ENCODE measurements at regions not wholly inside any gene's neighbourhood (a gene's known extent, or its start where the extent isn't known, plus 50 kb on each side); places are given as distances from the start of the nearest gene placed in this dataset.

- Mint-ChIP-seq H3K4me1 (ENCODE audit: unreplicated experiment) (no peaks in the 10 kb centered on the region), H3K27ac (no peak overlapping the region), H3K9me3 (no peaks in the 10 kb centered on the region), H3K4me3 (no peak overlapping the region), H3K36me3 (no peaks in the 10 kb centered on the region), H3K27me3 (peaks cover 19% of the 10 kb centered on the region)
- no peak for DNase-seq (ENCODE audit: extremely low spot score, unreplicated experiment)
- TF ChIP-seq CTCF (conservative IDR thresholded peaks at IDR 0.05): no peak
Measured at GRCh38 chr13:26888632-26889031, 128.0 kb upstream of the GPR12 start.

GRCh38 chr13:26887594-26887993 lies 127.0 kb upstream of the GPR12 start:
- Mint-ChIP-seq H3K27me3 (peaks cover 19% of the 10 kb centered on the region), H3K27ac (no peak overlapping the region), H3K4me1 (ENCODE audit: unreplicated experiment) (no peaks in the 10 kb centered on the region), H3K4me3 (no peak overlapping the region), H3K36me3 (no peaks in the 10 kb centered on the region), H3K9me3 (no peaks in the 10 kb centered on the region)
- no peak for DNase-seq (ENCODE audit: extremely low spot score, unreplicated experiment)
- TF ChIP-seq CTCF (conservative IDR thresholded peaks at IDR 0.05): no peak

- no peaks in the 10 kb centered on the region for H3K36me3 Mint-ChIP-seq
- no peak for TF ChIP-seq CTCF (conservative IDR thresholded peaks at IDR 0.05)
- H3K27me3 Mint-ChIP-seq: peaks cover 9% of the 10 kb centered on the region
- no peak overlapping the region for H3K27ac Mint-ChIP-seq
- H3K4me3 Mint-ChIP-seq: no peak overlapping the region
- DNase-seq (ENCODE audit: extremely low spot score, unreplicated experiment): no peak
- H3K4me1 Mint-ChIP-seq (ENCODE audit: unreplicated experiment): no peaks in the 10 kb centered on the region
- H3K9me3 Mint-ChIP-seq: no peaks in the 10 kb centered on the region
Measured at GRCh38 chr13:26883613-26884257, 123.1 kb upstream of the GPR12 start.

- no peaks in the 10 kb centered on the region for H3K9me3 Mint-ChIP-seq
- TF ChIP-seq CTCF (conservative IDR thresholded peaks at IDR 0.05): no peak
- peaks cover 12% of the 10 kb centered on the region for H3K27me3 Mint-ChIP-seq
- H3K4me3 Mint-ChIP-seq: no peak overlapping the region
- no peak for DNase-seq (ENCODE audit: extremely low spot score, unreplicated experiment)
- no peaks in the 10 kb centered on the region for H3K36me3 Mint-ChIP-seq
- no peak overlapping the region for H3K27ac Mint-ChIP-seq
- no peaks in the 10 kb centered on the region for H3K4me1 Mint-ChIP-seq (ENCODE audit: unreplicated experiment)
Measured at GRCh38 chr13:26882731-26883130, 122.1 kb upstream of the GPR12 start.

GRCh38 chr13:26881154-26881553 lies 120.6 kb upstream of the GPR12 start:
- H3K4me3 Mint-ChIP-seq: no peak overlapping the region
- H3K27me3 Mint-ChIP-seq: peaks cover 8% of the 10 kb centered on the region
- H3K9me3 Mint-ChIP-seq: no peaks in the 10 kb centered on the region
- no peak overlapping the region for H3K27ac Mint-ChIP-seq
- no peak for DNase-seq (ENCODE audit: extremely low spot score, unreplicated experiment)
- H3K36me3 Mint-ChIP-seq: no peaks in the 10 kb centered on the region
- TF ChIP-seq CTCF (conservative IDR thresholded peaks at IDR 0.05): no peak
- H3K4me1 Mint-ChIP-seq (ENCODE audit: unreplicated experiment): no peaks in the 10 kb centered on the region

- no peak overlapping the region for H3K27ac Mint-ChIP-seq
- no peak for DNase-seq (ENCODE audit: extremely low spot score, unreplicated experiment)
- no peaks in the 10 kb centered on the region for H3K36me3 Mint-ChIP-seq
- TF ChIP-seq CTCF (conservative IDR thresholded peaks at IDR 0.05): no peak
- no peaks in the 10 kb centered on the region for H3K4me1 Mint-ChIP-seq (ENCODE audit: unreplicated experiment)
- H3K27me3 Mint-ChIP-seq: peaks cover 8% of the 10 kb centered on the region
- no peak overlapping the region for H3K4me3 Mint-ChIP-seq
- H3K9me3 Mint-ChIP-seq: no peaks in the 10 kb centered on the region
Measured at GRCh38 chr13:26880735-26881134, 120.1 kb upstream of the GPR12 start.
